H1 (cell line): ENCODE measurements at regions not wholly inside any gene's neighbourhood (a gene's known extent, or its start where the extent isn't known, plus 50 kb on each side); places are given as distances from the start of the nearest gene placed in this dataset.

Source experiments
- BCL11A ChIP-seq, 2 experiments: IDR thresholded peaks; one replicate each; pipeline ENCODE4 v1.6.1; 2011; ENCODE audit warnings: low read depth in 2 of 2, low read length in 2 of 2, mild to moderate bottlenecking in 2 of 2
- CBX8 ChIP-seq: fragments of 300-800, 300-1000 bp; sonication (generic); IDR thresholded peaks from 2 replicates; pipeline ENCODE4 v1.7.1; 2016; ENCODE audit warnings: low read depth, low read length, borderline replicate concordance
- CHD7 ChIP-seq: fragments of 300-600 bp; sonication (generic); IDR thresholded peaks from 2 replicates; pipeline ENCODE4 v1.7.1; 2012; ENCODE audit warnings: low read length, moderate library complexity, mild to moderate bottlenecking, inconsistent platforms; ENCODE audit not compliant: insufficient replicate concordance
- SIX5 ChIP-seq: IDR thresholded peaks from 2 replicates; pipeline ENCODE4 v1.6.1; 2011; ENCODE audit warnings: mild to moderate bottlenecking, low read depth, low read length

GRCh38 chr10:65847436-65848230 lies 1078.2 kb upstream of the LRRTM3 start (continued):
- no peak for TF ChIP-seq CHD7
- TF ChIP-seq BCL11A (IDR thresholded peaks at IDR 0.05; ENCODE audit: low read depth in 2 of 2, low read length in 2 of 2) = no peak
- no peak for TF ChIP-seq CBX8
- no peak for TF ChIP-seq SIX5
